GM21515 (cell line): ENCODE measurements at regions not wholly inside any gene's neighbourhood (a gene's known extent, or its start where the extent isn't known, plus 50 kb on each side); places are given as distances from the start of the nearest gene placed in this dataset.
"Not testable (repeated sequence)": the region's sequence is repeated elsewhere in the genome, so short reads cannot be mapped to it uniquely, and the experiment has no call there.

Experiments used
- ATAC-seq: cut with Tn5 transposase; IDR thresholded peaks from one replicate; pipeline ENCODE4 v1.9.1; 2021; ENCODE audit not compliant: unreplicated experiment

DNA sequence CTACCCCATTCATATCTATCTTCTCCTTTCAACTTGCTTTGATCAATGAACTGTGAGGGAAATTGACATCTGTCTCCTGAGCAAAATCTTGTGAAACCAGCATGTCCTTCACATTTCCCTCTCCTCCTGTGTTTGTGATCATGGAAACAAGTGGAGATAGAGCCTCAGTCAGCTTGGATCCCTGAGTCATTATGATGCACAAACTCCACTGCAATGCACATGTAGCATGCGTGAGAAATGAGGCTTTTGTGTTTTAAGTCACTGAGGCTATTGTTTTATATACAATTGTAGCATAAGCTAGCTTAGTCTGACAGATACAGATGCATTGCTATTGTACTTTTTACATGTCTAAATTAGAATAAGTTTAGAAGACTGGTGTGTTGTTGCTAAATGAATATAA lies 85.2 kb upstream of the HNMT start:
- no peak for ATAC-seq

DNA sequence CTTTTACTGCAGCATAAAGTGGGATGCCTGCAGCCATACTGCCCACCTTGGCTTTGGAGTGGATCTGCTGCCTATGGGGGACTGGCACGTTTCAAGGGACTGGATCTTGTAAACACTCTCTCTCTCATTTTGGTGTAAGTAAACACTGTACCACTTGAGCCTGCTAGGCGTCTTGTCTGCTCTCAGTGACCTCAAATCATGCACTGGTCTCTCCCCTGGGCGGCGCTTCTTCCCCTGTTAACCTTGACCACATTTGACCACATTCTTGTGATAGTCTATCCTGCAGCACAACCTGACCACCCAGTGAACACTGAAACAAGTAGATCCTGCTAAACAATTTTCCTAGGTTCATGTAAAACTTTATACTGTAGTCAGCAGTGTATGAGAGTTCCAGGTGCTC lies 82.6 kb upstream of the HNMT start:
- ATAC-seq, result no peak

DNA sequence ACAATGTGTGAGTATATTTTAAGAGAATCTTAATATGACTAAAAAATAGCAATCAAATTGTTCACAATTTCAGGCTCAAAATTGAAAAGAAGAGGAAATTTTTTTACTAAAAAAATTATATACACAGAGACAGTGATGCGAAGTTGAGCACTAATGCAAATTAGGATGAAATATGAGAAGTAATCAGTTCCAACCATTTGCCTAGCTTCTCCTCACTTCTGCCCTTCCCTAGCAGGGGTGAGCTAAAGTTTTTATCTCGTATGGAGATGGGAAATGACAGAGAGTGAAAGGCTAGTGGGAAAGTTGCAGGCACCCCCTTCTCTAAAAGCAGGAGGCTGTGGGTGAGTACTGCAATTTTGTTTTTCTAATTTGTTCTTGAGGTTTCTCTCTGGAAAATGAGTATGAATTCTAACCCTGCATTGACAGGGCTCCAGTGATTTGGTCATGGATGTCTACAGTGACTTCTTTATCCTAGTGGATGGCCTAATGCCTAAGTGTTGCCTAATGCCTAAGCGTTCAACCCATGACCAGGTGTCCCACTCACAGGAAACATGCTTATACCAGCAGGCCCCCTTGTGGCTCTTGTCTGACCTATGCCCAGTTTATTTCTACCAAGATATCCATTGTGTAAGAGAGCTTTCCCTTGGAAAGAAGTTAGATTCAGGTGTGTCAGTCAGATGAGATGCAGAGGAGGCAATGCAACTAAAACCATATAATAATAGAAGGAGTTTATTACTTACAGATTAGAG lies 78.0 kb upstream of the HNMT start:
- no peak for ATAC-seq

DNA sequence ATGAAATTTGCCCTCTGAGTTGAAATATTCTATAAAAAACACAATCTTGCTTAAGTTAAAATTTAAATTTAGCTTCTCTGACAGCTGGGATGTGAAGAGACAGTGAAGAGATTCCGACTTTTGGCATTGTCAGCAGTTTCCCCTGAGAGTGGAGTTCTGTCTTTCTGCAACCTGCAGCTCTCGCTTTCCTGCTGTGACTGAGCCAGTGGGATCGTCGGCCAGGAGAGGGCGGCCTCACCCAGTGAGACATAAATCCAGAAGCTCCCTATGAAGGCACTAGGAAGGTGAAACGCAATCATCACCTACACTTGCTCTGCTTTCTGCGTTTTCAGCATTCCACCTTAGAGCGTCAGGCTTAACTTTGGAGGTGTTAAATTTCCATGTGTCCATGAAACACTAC lies 75.4 kb upstream of the HNMT start:
- no peak for ATAC-seq

DNA sequence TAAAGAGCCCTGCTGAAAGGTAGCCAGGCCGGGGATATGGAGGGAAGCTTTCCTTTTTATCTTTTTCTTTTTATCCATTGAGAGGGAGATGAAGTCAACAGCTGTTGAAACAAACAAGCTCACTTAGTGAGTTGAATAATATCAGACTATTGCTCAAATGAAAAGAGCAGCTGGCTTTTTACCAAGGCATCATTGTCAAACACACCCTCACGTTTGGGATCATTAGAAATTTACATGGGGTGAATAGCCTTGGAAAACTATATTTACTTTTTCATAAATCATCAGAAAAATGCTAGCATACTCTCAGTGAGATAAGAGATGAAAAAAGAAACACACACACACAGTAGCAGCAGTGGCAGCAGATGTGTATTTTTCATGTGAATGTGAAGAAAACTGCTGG lies 71.5 kb upstream of the HNMT start:
- ATAC-seq, result no peak

DNA sequence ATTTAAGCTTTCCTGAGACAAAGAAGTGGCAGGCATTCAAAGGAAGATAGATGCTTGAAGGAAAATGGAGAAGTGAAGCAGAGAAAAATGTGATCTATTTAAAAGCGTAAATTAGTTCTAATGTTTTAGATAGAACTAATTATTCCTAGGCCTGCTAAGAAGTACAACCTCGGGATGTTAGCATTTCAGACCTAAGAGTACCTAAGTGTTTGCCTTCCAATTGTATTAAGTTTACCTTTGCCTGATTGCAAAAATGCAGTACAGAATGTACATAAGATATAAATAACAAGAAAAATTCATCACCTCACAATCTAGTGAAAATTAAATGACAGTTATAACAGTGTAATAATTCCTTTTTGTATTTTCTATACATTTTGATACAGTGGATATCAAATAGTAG lies 71.1 kb upstream of the HNMT start:
- ATAC-seq, result no peak

DNA sequence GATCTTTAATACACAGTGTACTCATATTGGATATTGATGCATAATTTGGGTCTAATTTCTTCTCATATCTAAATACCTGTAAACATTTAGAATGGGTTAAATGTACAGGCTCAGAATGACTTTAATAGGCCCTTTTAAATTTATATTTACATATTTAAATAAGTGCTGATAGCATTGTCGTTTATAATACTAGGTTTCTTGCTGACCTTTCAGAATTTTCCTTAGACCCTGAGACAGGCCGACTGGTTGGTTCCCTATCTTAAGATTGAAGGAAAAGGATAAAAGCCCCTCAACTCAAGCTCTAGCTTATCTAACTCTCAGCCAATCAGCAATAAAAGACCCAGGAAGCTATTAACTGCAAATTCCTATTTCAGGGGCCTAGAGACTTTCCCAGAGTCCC lies 67.8 kb upstream of the HNMT start:
- no peak for ATAC-seq

DNA sequence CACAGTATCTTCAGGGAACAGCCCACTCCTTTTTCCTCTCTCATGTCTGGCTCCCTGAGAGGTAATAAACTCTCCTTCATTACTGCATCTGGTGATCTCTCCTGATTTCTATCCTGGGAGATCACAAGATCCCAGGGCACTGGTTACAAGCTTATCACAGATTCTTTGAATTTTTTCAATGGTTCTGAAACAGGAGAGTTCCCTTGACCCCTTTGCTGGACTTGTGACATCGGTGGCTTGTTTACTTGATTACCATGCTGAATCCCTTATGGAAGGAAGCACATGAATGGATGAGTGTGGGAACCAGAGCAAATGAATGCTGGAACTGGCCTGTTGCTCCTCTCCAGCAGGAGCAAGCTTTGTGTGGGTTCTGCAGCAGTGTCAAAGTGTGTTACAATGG lies 67.2 kb upstream of the HNMT start:
- no peak for ATAC-seq

DNA sequence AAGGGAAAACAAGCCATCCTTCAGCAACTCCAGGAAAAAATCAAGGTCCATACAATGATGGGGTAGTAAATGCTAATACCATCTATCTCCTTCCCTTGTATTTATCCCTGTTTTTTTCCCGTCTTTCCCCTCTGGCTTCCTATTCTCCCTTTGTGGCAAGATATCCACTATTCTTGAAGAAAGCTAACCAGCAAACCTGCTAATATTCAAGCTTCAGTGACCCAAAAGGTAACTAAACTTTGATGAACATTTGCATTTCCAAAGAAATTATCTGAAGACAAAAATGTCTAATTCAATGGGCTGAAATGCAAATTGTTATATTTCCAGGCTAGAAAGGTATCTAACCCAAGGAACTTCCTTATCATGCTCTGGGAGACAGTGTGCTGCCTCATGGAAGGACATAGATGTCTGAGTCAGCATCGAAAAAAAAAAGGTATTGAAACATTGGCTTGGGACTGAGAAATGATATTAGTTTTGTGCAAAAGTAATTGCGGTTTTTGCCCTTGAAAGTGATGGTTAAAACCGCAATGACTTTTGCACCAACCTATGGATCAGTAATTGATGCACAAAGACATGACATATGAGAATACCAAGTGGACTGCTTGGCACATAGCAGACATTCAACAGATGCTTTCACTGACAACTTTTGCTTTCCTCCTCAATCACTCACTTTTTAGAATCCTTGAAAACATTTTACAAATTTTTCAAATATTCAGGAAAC lies 63.7 kb upstream of the HNMT start:
- ATAC-seq, result no peak

DNA sequence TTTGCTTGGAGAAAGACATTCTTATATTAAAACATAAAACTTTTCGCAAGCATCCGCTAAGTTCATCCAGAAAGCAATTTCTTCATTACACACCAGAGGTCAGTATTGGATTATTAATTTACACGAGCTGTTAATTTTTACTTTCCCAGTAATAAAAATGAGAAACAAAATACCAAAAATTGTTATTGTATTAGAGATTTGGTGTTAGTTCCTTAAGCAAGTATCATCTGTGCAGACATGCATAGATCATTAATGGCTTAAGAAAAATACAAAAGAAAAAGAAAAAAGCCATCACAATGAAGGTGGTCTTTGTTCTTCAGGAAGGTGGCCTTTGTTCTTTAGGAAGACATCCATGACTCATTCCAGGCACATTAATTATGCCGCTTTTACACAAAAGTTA lies 53.6 kb upstream of the HNMT start:
- ATAC-seq, result no peak

DNA sequence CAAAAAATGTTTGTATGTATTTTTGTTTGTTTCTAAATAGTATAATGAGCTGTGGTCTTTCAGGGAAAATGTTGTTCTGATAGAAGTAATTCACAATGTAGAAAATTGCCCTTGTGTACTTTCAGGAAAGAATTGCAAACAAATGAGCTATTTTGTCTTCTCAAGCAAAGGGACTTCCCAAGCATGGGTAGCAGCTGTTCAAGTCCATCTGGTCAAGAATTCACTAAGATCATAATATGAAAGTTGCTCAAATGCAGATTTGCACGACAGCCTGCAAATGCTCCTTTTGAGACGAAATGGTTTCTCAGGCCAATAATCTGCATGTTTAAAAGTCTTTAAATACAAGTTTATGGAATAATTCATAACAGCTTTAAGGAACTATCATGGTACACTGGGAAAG lies 51.9 kb upstream of the HNMT start:
- ATAC-seq, result no peak

DNA sequence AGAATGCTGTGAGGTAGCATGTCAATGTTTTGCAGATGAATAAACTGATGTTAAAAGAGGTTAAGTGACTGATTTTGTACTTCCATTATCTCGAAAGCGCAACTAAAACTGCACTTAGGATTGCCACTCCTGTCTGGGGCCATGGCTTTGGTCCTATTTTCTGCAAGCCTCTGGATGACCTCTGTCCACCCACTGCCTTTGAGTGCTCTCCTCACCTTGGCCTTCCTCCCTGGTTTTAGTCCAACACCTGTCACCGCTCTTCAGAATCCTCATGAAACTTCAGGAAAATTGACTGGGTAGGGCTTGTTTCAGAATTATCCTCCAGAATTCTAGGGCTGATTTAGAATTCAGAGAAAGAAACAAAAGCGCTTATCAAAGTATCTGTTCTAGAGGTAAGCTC lies 51.1 kb upstream of the HNMT start:
- ATAC-seq, result no peak

DNA sequence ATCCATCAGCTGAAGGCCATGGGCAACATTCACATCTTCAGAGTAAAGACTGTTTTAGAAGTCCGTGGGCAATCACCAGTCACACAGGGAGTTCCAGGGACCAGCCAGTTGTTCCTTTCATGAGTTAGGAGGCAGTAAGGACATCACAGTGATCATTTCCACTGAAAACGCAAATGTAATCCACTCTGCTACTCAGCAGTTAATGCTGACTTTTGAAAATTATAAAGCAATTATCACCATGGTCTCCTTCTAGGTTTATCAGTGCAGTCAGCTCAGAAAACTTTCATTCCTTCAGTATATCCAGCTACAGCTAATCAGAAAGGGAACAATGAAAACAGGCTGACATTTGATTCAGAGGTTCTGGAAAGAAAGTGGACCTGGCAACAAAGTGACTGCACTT lies 50.6 kb upstream of the HNMT start:
- not testable (repeated sequence) for ATAC-seq
